C4-2B (cell line): ENCODE measurements at regions not wholly inside any gene's neighbourhood (a gene's known extent, or its start where the extent isn't known, plus 50 kb on each side); places are given as distances from the start of the nearest gene placed in this dataset.

Source experiments
- ZFX ChIP-seq: fragments of 450-650 bp; IDR thresholded peaks from 2 replicates; pipeline ENCODE4 v1.6.1; 2017
- TF ChIP-seq, protein P1 (sequence below): fragments of 450-650 bp; conservative IDR thresholded peaks from 2 replicates; pipeline ENCODE4 v1.5.1; 2017; ENCODE audit warnings: mild to moderate bottlenecking

DNA sequence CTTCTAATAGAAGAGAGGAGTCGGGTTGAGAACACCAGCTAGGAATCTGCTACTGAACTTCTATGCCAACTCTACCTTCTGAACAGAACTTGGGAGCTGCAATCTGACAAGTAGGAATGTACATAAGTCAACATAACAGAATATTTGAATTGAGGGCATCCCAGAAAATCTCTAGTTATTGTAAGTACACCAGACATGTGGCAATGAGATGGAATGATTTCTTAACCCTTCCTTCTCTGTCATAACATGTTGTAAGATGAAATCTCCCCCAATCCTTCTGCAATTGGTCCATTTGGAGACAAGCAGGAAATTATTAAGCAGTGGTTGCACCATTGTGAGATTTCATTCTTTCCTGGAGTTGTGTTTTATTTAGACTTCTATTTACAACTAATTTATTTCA is 68.7 kb upstream of the TMPO start:
- TF ChIP-seq, protein P1, sequence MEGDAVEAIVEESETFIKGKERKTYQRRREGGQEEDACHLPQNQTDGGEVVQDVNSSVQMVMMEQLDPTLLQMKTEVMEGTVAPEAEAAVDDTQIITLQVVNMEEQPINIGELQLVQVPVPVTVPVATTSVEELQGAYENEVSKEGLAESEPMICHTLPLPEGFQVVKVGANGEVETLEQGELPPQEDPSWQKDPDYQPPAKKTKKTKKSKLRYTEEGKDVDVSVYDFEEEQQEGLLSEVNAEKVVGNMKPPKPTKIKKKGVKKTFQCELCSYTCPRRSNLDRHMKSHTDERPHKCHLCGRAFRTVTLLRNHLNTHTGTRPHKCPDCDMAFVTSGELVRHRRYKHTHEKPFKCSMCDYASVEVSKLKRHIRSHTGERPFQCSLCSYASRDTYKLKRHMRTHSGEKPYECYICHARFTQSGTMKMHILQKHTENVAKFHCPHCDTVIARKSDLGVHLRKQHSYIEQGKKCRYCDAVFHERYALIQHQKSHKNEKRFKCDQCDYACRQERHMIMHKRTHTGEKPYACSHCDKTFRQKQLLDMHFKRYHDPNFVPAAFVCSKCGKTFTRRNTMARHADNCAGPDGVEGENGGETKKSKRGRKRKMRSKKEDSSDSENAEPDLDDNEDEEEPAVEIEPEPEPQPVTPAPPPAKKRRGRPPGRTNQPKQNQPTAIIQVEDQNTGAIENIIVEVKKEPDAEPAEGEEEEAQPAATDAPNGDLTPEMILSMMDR = no peak
- no peak for TF ChIP-seq ZFX
